ENCODE measurements at regions not wholly inside any gene's neighbourhood (a gene's known extent, or its start where the extent isn't known, plus 50 kb on each side); places are given as distances from the start of the nearest gene placed in this dataset.

- TF ChIP-seq POLR2A (IDR thresholded peaks at IDR 0.05; ENCODE audit: low read length) (no peak), GATA1 (IDR thresholded peaks at IDR 0.05; ENCODE audit: low read depth, low read length) (no peak)
Observed at GRCh38 chrX:55143621-55144020, 54.8 kb downstream of the PAGE2 start.

All from erythroblast (primary cell).